Activated CD4-positive, alpha-beta T cell treated with anti-CD3 and anti-CD28 coated beads, Interleukin-2, amount 10 ng/mL, durations not matched to agents 24 days and 14 days (primary cell): ENCODE measurements at regions not wholly inside any gene's neighbourhood (a gene's known extent, or its start where the extent isn't known, plus 50 kb on each side); places are given as distances from the start of the nearest gene placed in this dataset.
"Not testable (repeated sequence)": the region's sequence is repeated elsewhere in the genome, so short reads cannot be mapped to it uniquely, and the experiment has no call there.

Source experiments
- DNase-seq: peaks from one replicate; pipeline ENCODE4 v3.0.0; 2022
- H3K27ac Mint-ChIP-seq: one replicate; pipeline ENCODE4 v1.8.0; 2022; ENCODE audit warnings: mild to moderate bottlenecking, mixed read lengths
- H3K27me3 Mint-ChIP-seq: one replicate; pipeline ENCODE4 v1.8.0; 2022; ENCODE audit warnings: mixed read lengths
- H3K36me3 Mint-ChIP-seq: one replicate; pipeline ENCODE4 v1.8.0; 2022; ENCODE audit warnings: low read depth, mild to moderate bottlenecking, mixed read lengths
- H3K4me1 Mint-ChIP-seq: one replicate; pipeline ENCODE4 v1.8.0; 2021; ENCODE audit warnings: mixed read lengths
- H3K4me3 Mint-ChIP-seq: one replicate; pipeline ENCODE4 v1.8.0; 2022; ENCODE audit warnings: mild to moderate bottlenecking, moderate library complexity, mixed read lengths
- H3K9me3 Mint-ChIP-seq: one replicate; pipeline ENCODE4 v1.8.0; 2021; ENCODE audit warnings: mixed read lengths
- intact Hi-C: fragments of 100-400 bp; cut with micrococcal nuclease; formaldehyde crosslinking; loops from one replicate; pipeline ENCODE4 v1.15.1; 2023

GRCh38 chr1:184829496-184829895 lies 74.8 kb upstream of the EDEM3 start:
- not testable (repeated sequence) for H3K4me3 Mint-ChIP-seq, H3K27me3 Mint-ChIP-seq, H3K27ac Mint-ChIP-seq, H3K9me3 Mint-ChIP-seq, H3K4me1 Mint-ChIP-seq, DNase-seq
- intact Hi-C loops = loop anchor here (5.0 kb wide), 1 partner anchor 38 kb away; no protein-coding TSS in a partner anchor
- H3K36me3 Mint-ChIP-seq = peaks cover 21% of the 10 kb centered on the region

GRCh38 chr1:184828369-184828717 lies 73.7 kb upstream of the EDEM3 start:
- Mint-ChIP-seq H3K27ac (no peak overlapping the region), H3K4me1 (peaks cover 3% of the 10 kb centered on the region), H3K9me3 (no peaks in the 10 kb centered on the region), H3K4me3 (no peak overlapping the region), H3K36me3 (peaks cover 18% of the 10 kb centered on the region), H3K27me3 (no peaks in the 10 kb centered on the region)
- DNase-seq = no peak
- intact Hi-C loops = loop anchor here (5.0 kb wide), 1 partner anchor 39 kb away; no protein-coding TSS in a partner anchor

- Mint-ChIP-seq H3K4me1 (peaks cover 3% of the 10 kb centered on the region), H3K36me3 (peaks cover 23% of the 10 kb centered on the region), H3K27ac (no peak overlapping the region), H3K9me3 (no peaks in the 10 kb centered on the region), H3K27me3 (no peaks in the 10 kb centered on the region), H3K4me3 (no peak overlapping the region)
- intact Hi-C loops = loop anchor here (5.0 kb wide), 1 partner anchor 40 kb away; no protein-coding TSS in a partner anchor
- no peak for DNase-seq
These were observed 73.1 kb upstream of the EDEM3 start for GRCh38 chr1:184827600-184828368.

- no peak for DNase-seq
- Mint-ChIP-seq H3K4me1 (peaks cover 3% of the 10 kb centered on the region), H3K9me3 (no peaks in the 10 kb centered on the region), H3K36me3 (peaks cover 24% of the 10 kb centered on the region), H3K27me3 (no peaks in the 10 kb centered on the region), H3K4me3 (no peak overlapping the region), H3K27ac (no peak overlapping the region)
- intact Hi-C loops = loop anchor here (5.0 kb wide), 1 partner anchor 41 kb away; no protein-coding TSS in a partner anchor
These were observed 71.3 kb upstream of the EDEM3 start for GRCh38 chr1:184826001-184826400.

GRCh38 chr1:184825571-184825970 lies 70.9 kb upstream of the EDEM3 start:
- no peak overlapping the region for H3K27ac Mint-ChIP-seq
- no peak for DNase-seq
- H3K36me3 Mint-ChIP-seq = peaks cover 28% of the 10 kb centered on the region
- no peaks in the 10 kb centered on the region for H3K9me3 Mint-ChIP-seq
- no peaks in the 10 kb centered on the region for H3K27me3 Mint-ChIP-seq
- intact Hi-C loops = loop anchor here (5.0 kb wide), 1 partner anchor 42 kb away; no protein-coding TSS in a partner anchor
- H3K4me1 Mint-ChIP-seq = peaks cover 3% of the 10 kb centered on the region
- H3K4me3 Mint-ChIP-seq = no peak overlapping the region

GRCh38 chr1:184824691-184825323 lies 70.1 kb upstream of the EDEM3 start:
- Mint-ChIP-seq H3K36me3 (peaks cover 25% of the 10 kb centered on the region), H3K27me3 (no peaks in the 10 kb centered on the region), H3K27ac (no peak overlapping the region)

GRCh38 chr1:184823080-184823479 lies 68.4 kb upstream of the EDEM3 start:
- H3K27me3 Mint-ChIP-seq = no peaks in the 10 kb centered on the region
- H3K9me3 Mint-ChIP-seq = peaks cover 3% of the 10 kb centered on the region
- DNase-seq = no peak
- H3K4me3 Mint-ChIP-seq = no peak overlapping the region
- peaks cover 37% of the 10 kb centered on the region for H3K36me3 Mint-ChIP-seq
- no peak overlapping the region for H3K27ac Mint-ChIP-seq
- intact Hi-C loops = no loop called here
- peaks cover 6% of the 10 kb centered on the region for H3K4me1 Mint-ChIP-seq

More at GRCh38 chr1:184824691-184825323, 70.1 kb upstream of the EDEM3 start:
- H3K4me3 Mint-ChIP-seq = no peak overlapping the region
- intact Hi-C loops = loop anchor here (5.0 kb wide), 1 partner anchor 42 kb away; no protein-coding TSS in a partner anchor
- no peak for DNase-seq
- H3K4me1 Mint-ChIP-seq = peaks cover 6% of the 10 kb centered on the region
- no peaks in the 10 kb centered on the region for H3K9me3 Mint-ChIP-seq

- H3K27me3 Mint-ChIP-seq = no peaks in the 10 kb centered on the region
- peaks cover 7% of the 10 kb centered on the region for H3K9me3 Mint-ChIP-seq
- no peak overlapping the region for H3K4me3 Mint-ChIP-seq
- peaks cover 6% of the 10 kb centered on the region for H3K4me1 Mint-ChIP-seq
- no peak overlapping the region for H3K27ac Mint-ChIP-seq
- peaks cover 42% of the 10 kb centered on the region for H3K36me3 Mint-ChIP-seq
- no peak for DNase-seq
- intact Hi-C loops = no loop called here
These were observed 67.6 kb upstream of the EDEM3 start for GRCh38 chr1:184822267-184822666.

- Mint-ChIP-seq H3K27ac (no peak overlapping the region), H3K27me3 (no peaks in the 10 kb centered on the region), H3K36me3 (peaks cover 46% of the 10 kb centered on the region), H3K9me3 (peaks cover 7% of the 10 kb centered on the region), H3K4me1 (peaks cover 6% of the 10 kb centered on the region), H3K4me3 (no peak overlapping the region)
- intact Hi-C loops = no loop called here
- no peak for DNase-seq
These were observed 67.0 kb upstream of the EDEM3 start for GRCh38 chr1:184821658-184822057.

- H3K4me3 Mint-ChIP-seq = no peak overlapping the region
- intact Hi-C loops = no loop called here
- no peak overlapping the region for H3K27ac Mint-ChIP-seq
- DNase-seq = no peak
- H3K27me3 Mint-ChIP-seq = no peaks in the 10 kb centered on the region
- peaks cover 49% of the 10 kb centered on the region for H3K36me3 Mint-ChIP-seq
- H3K9me3 Mint-ChIP-seq = peaks cover 7% of the 10 kb centered on the region
- peaks cover 6% of the 10 kb centered on the region for H3K4me1 Mint-ChIP-seq
These were observed 66.3 kb upstream of the EDEM3 start for GRCh38 chr1:184820956-184821355.

GRCh38 chr1:184820218-184820750 lies 65.6 kb upstream of the EDEM3 start:
- intact Hi-C loops = no loop called here

GRCh38 chr1:184818646-184819045 lies 64.0 kb upstream of the EDEM3 start:
- Mint-ChIP-seq H3K4me3 (no peak overlapping the region), H3K27me3 (no peaks in the 10 kb centered on the region), H3K36me3 (peaks cover 53% of the 10 kb centered on the region), H3K9me3 (peaks cover 7% of the 10 kb centered on the region), H3K4me1 (peaks cover 3% of the 10 kb centered on the region), H3K27ac (no peak overlapping the region)
- no peak for DNase-seq
- intact Hi-C loops = no loop called here

More at GRCh38 chr1:184820218-184820750, 65.6 kb upstream of the EDEM3 start:
- Mint-ChIP-seq H3K36me3 (peaks cover 50% of the 10 kb centered on the region), H3K4me1 (peaks cover 6% of the 10 kb centered on the region), H3K4me3 (no peak overlapping the region), H3K9me3 (peaks cover 7% of the 10 kb centered on the region), H3K27ac (no peak overlapping the region), H3K27me3 (no peaks in the 10 kb centered on the region)
- DNase-seq = no peak

GRCh38 chr1:184817003-184817402 lies 62.3 kb upstream of the EDEM3 start:
- DNase-seq, H3K9me3 Mint-ChIP-seq, intact Hi-C loops, H3K27me3 Mint-ChIP-seq, H3K27ac Mint-ChIP-seq, H3K4me3 Mint-ChIP-seq, H3K4me1 Mint-ChIP-seq: not testable (repeated sequence)
- peaks cover 53% of the 10 kb centered on the region for H3K36me3 Mint-ChIP-seq

GRCh38 chr1:184813528-184814089 lies 59.0 kb upstream of the EDEM3 start:
- Mint-ChIP-seq H3K27ac (no peak overlapping the region), H3K4me1 (no peaks in the 10 kb centered on the region), H3K27me3 (no peaks in the 10 kb centered on the region), H3K36me3 (peaks cover 29% of the 10 kb centered on the region), H3K9me3 (peaks cover 7% of the 10 kb centered on the region), H3K4me3 (no peak overlapping the region)
- no peak for DNase-seq
- intact Hi-C loops = no loop called here
